Mammary epithelial cell (primary cell): ENCODE measurements at regions not wholly inside any gene's neighbourhood (a gene's known extent, or its start where the extent isn't known, plus 50 kb on each side); places are given as distances from the start of the nearest gene placed in this dataset.

Source experiments
- EZH2 ChIP-seq: IDR thresholded peaks from 2 replicates; pipeline ENCODE4 v1.6.1; 2012; ENCODE audit warnings: low read length, inconsistent platforms, borderline replicate concordance
- TF ChIP-seq, protein P1 (sequence below), 2 donors: IDR thresholded peaks in 1 of 2; conservative IDR thresholded peaks in 1 of 2; 2 replicates each; pipeline ENCODE4 v1.5.1; 2011 to 2012; ENCODE audit warnings: inconsistent platforms in 2 of 2, low read length in 2 of 2, mild to moderate bottlenecking in 2 of 2, control low read depth in 1 of 2, low read depth in 1 of 2; ENCODE audit not compliant: insufficient read depth in 1 of 2; ENCODE audit errors: extremely low read depth in 1 of 2

GRCh38 chr5:60376860-60377259 is 323.1 kb downstream of the DEPDC1B start:
- TF ChIP-seq, protein P1, sequence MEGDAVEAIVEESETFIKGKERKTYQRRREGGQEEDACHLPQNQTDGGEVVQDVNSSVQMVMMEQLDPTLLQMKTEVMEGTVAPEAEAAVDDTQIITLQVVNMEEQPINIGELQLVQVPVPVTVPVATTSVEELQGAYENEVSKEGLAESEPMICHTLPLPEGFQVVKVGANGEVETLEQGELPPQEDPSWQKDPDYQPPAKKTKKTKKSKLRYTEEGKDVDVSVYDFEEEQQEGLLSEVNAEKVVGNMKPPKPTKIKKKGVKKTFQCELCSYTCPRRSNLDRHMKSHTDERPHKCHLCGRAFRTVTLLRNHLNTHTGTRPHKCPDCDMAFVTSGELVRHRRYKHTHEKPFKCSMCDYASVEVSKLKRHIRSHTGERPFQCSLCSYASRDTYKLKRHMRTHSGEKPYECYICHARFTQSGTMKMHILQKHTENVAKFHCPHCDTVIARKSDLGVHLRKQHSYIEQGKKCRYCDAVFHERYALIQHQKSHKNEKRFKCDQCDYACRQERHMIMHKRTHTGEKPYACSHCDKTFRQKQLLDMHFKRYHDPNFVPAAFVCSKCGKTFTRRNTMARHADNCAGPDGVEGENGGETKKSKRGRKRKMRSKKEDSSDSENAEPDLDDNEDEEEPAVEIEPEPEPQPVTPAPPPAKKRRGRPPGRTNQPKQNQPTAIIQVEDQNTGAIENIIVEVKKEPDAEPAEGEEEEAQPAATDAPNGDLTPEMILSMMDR (conservative IDR thresholded peaks at IDR 0.05 in 1 of 2, IDR thresholded peaks at IDR 0.05 in 1 of 2; ENCODE audit: extremely low read depth in 1 of 2, insufficient read depth in 1 of 2, low read depth in 1 of 2, low read length in 2 of 2): no peak
- no peak for TF ChIP-seq EZH2
